GM10266 (cell line): ENCODE measurements at regions not wholly inside any gene's neighbourhood (a gene's known extent, or its start where the extent isn't known, plus 50 kb on each side); places are given as distances from the start of the nearest gene placed in this dataset.
"Not testable (repeated sequence)": the region's sequence is repeated elsewhere in the genome, so short reads cannot be mapped to it uniquely, and the experiment has no call there.

Experiments
- DNase-seq: peaks from one replicate; pipeline ENCODE4 v3.0.0; 2012; ENCODE audit errors: extremely low spot score
- TF ChIP-seq, protein P1 (sequence below): IDR thresholded peaks from 2 replicates; pipeline ENCODE4 v1.5.1; 2012; ENCODE audit warnings: mild to moderate bottlenecking, low read depth; ENCODE audit not compliant: control insufficient read depth, insufficient read depth; ENCODE audit errors: missing control alignments

DNA sequence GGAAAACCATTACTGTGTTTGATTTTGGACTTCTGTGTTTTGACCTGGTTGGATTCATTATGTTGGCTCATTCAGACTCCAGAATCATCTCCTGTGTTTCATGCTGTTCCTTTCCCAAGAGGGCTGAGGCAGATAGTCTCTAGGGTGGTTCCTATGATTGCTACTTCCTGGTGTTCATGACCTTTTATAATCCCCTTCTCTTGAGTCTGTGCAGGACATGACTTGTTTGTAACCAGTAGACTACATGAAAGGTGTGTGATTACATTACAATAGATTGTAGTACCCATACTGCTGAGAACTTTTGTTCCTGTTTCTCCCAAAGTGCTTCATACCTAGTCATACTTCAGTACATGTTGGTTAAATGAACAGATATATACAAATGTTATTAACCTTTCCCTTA, 700.6 kb downstream of the METTL15 start:
- DNase-seq = no peak
- TF ChIP-seq, protein P1, sequence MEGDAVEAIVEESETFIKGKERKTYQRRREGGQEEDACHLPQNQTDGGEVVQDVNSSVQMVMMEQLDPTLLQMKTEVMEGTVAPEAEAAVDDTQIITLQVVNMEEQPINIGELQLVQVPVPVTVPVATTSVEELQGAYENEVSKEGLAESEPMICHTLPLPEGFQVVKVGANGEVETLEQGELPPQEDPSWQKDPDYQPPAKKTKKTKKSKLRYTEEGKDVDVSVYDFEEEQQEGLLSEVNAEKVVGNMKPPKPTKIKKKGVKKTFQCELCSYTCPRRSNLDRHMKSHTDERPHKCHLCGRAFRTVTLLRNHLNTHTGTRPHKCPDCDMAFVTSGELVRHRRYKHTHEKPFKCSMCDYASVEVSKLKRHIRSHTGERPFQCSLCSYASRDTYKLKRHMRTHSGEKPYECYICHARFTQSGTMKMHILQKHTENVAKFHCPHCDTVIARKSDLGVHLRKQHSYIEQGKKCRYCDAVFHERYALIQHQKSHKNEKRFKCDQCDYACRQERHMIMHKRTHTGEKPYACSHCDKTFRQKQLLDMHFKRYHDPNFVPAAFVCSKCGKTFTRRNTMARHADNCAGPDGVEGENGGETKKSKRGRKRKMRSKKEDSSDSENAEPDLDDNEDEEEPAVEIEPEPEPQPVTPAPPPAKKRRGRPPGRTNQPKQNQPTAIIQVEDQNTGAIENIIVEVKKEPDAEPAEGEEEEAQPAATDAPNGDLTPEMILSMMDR = no peak

DNA sequence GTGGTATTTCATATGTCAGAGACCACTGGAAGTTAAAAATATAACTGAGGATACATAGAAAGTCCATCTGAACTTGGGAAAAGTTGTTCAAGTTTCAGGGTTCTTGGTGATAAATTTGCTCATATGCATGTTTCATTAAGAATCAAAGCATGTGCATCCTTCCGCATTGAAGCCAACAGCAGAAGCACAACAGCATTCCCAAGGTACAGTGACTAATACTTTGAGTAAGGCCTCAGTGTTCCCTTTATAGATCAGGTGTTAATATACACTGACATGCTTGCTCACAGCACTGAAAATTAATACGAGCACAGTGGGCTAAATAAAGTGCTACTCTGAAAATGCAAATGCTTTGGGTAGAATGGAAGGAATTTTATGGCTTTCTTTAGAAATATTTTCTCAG, 691.1 kb downstream of the METTL15 start:
- TF ChIP-seq, protein P1 = no peak
- no peak for DNase-seq

DNA sequence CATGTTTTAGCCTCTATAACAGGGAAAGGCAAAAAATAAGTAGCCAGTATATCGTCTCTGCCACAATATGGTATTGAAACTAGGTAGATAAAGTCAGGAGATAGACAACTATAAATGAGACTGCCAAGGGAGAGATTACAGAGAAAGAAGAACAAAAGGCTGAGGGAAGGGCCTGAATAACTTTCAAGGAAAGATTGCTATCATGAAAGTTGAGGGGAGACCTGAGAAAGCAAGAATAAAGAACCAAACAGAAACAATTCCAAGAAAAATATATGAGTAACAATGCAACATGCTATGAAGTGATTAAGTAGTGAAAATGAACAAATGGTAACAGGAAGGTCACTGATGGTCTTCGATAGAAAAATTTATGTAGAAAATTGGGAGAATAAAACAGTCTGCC, 690.1 kb downstream of the METTL15 start:
- TF ChIP-seq, protein P1 = no peak
- DNase-seq = no peak

DNA sequence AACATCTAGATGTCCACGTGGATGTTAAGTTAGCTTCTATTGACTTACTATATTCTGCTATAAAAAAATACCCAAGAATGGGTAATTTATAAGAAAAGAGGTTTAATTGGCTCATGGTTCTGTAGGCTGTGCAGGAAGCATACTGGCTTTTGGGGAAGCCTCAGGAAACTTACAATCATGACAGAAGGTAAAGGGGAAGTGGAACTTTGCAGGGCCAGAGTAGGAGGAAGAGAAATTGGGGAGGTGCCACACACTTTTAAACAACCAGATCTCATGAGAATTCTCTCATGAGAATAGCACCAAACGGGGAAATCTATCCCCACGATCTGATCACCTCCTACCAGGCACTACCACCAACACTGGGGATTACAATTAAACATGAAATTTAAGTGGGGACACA, 689.3 kb downstream of the METTL15 start:
- TF ChIP-seq, protein P1 = no peak
- no peak for DNase-seq

DNA sequence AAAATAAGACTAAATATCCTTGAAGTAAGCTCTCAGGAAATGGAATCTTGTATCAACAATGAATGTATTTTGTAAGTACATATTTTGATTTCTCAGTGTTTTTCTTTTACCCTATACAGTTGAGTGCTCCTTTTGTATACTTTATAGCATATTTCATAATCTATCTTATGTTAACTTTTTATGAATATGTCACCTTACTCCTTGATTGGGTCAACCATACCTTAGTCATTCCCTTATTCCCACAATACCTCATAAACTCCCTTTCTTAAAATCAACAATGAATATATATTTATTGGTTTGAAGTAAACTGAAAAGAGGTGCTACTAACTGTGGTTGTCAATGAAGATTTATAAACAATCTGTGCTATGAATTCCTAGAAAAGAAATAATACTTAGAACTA, 686.2 kb downstream of the METTL15 start:
- TF ChIP-seq, protein P1 = no peak
- no peak for DNase-seq

DNA sequence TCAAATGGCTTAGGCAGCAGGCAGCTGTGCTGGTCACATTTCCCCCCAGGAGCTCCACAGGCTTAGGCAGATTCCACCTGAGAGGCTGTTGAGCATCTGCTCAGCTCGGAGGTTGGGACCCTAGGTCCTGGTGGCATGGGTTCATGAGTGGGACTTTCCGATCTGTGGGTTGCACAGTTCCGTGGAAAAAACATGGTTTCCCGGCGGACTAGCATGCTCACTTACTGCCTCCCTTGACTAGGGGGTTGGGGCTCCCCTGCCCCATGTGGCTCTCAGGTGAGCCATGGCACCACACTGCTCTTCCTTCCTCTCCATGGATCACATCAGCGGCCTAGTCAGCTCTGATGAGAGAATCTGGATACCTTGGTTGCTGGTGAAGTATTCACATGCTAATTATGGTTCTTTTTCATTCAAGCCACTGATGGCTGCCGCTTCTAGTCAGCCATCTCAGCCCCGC, 685.1 kb downstream of the METTL15 start:
- TF ChIP-seq, protein P1 = no peak
- DNase-seq = no peak

DNA sequence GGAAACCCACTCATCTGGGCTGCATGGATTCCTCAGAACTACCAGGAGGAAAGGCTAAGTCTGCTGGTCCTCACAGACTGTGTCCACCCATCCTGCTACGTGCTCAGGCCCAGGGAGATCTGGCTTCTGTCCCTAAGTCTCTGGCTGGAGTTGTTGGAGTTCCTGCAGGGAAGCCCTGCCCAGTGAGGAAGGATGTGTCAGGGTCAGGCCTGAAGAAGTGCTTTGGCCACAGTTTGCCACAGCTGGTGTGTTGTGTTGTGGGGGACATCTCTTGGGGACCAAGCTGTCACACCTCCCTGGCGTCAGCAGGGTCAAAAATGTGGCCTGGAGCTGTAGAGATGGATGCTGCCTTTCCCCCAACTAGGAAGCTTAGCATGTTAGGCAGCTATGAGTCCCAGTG, 684.7 kb downstream of the METTL15 start:
- no peak for DNase-seq
- TF ChIP-seq, protein P1 = no peak

DNA sequence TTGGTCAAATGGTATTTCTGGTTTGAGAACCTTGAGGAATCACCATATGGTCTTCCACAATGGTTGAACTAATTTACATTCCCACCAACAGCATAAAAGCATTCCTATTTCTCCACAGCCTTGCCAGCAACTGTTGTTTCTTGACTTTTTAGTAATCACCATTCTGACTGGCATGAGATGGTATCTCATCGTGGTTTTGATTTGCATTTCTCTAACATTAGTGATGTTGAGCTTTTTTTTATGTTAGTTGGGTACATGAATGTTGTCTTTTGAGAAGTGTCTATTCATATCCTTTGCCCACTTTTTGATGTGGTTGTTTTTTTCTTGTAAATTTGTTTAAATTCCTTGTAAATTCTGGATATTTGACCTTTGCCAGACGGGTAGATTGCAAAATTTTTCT, 679.7 kb downstream of the METTL15 start:
- not testable (repeated sequence) for DNase-seq
